ENCODE measurements at regions not wholly inside any gene's neighbourhood (a gene's known extent, or its start where the extent isn't known, plus 50 kb on each side); places are given as distances from the start of the nearest gene placed in this dataset.

DNA sequence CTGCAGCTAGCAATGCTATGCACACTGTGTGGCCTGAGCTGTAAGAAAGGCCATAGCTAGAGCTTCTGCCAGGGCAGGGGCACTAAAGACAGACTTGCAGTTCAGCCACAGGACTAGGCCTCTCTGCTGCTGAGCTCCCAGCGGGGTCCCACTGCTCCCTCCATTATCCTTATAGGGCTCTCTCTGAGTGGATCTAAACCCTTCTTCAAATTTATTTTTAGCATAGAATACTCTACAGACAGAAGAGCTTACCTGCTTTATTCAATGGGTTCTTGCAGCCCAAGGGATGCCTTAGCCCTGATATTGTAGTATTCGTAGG lies 100.9 kb upstream of the MLN start:
- TF ChIP-seq, protein P1, sequence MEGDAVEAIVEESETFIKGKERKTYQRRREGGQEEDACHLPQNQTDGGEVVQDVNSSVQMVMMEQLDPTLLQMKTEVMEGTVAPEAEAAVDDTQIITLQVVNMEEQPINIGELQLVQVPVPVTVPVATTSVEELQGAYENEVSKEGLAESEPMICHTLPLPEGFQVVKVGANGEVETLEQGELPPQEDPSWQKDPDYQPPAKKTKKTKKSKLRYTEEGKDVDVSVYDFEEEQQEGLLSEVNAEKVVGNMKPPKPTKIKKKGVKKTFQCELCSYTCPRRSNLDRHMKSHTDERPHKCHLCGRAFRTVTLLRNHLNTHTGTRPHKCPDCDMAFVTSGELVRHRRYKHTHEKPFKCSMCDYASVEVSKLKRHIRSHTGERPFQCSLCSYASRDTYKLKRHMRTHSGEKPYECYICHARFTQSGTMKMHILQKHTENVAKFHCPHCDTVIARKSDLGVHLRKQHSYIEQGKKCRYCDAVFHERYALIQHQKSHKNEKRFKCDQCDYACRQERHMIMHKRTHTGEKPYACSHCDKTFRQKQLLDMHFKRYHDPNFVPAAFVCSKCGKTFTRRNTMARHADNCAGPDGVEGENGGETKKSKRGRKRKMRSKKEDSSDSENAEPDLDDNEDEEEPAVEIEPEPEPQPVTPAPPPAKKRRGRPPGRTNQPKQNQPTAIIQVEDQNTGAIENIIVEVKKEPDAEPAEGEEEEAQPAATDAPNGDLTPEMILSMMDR (conservative IDR thresholded peaks at IDR 0.05 in 1 of 2, IDR thresholded peaks at IDR 0.05 in 1 of 2; ENCODE audit: extremely low read depth in 1 of 2, insufficient read depth in 1 of 2, low read depth in 1 of 2, low read length in 2 of 2): no peak
- TF ChIP-seq EZH2 (IDR thresholded peaks at IDR 0.05; ENCODE audit: borderline replicate concordance, low read length): no peak
